ENCODE measurements at regions not wholly inside any gene's neighbourhood (a gene's known extent, or its start where the extent isn't known, plus 50 kb on each side); places are given as distances from the start of the nearest gene placed in this dataset.

- DNase-seq (ENCODE audit: low spot score) = no peak
These were observed 348.6 kb upstream of the CDH4 start for GRCh38 chr20:60903325-60903971.

- DNase-seq (ENCODE audit: low spot score) = no peak
These were observed 347.3 kb upstream of the CDH4 start for GRCh38 chr20:60904730-60905129.

GRCh38 chr20:60905919-60906318 is 346.1 kb upstream of the CDH4 start:
- DNase-seq (ENCODE audit: low spot score) = no peak

- DNase-seq (ENCODE audit: low spot score) = no peak
These were observed 345.5 kb upstream of the CDH4 start for GRCh38 chr20:60906555-60906954.

GRCh38 chr20:60913298-60913697 is 338.8 kb upstream of the CDH4 start:
- no peak for DNase-seq (ENCODE audit: low spot score)

- peak; percentile 72 for DNase-seq (ENCODE audit: low spot score)
These were observed 330.9 kb upstream of the CDH4 start for GRCh38 chr20:60921022-60921622.

- DNase-seq (ENCODE audit: low spot score) = no peak
These were observed 325.2 kb upstream of the CDH4 start for GRCh38 chr20:60926831-60927230.

GRCh38 chr20:60928341-60928740 is 323.7 kb upstream of the CDH4 start:
- no peak for DNase-seq (ENCODE audit: low spot score)

GRCh38 chr20:60930023-60930790 is 321.9 kb upstream of the CDH4 start:
- DNase-seq (ENCODE audit: low spot score) = no peak

GRCh38 chr20:60931696-60932095 is 320.4 kb upstream of the CDH4 start:
- DNase-seq (ENCODE audit: low spot score) = no peak

- DNase-seq (ENCODE audit: low spot score) = no peak
These were observed 317.3 kb upstream of the CDH4 start for GRCh38 chr20:60934724-60935123.

- no peak for DNase-seq (ENCODE audit: low spot score)
These were observed 316.1 kb upstream of the CDH4 start for GRCh38 chr20:60935971-60936370.

- DNase-seq (ENCODE audit: low spot score) = no peak
These were observed 314.5 kb upstream of the CDH4 start for GRCh38 chr20:60937585-60937984.

GRCh38 chr20:60941379-60941778 is 310.7 kb upstream of the CDH4 start:
- no peak for DNase-seq (ENCODE audit: low spot score)

GRCh38 chr20:60947819-60948218 is 304.2 kb upstream of the CDH4 start:
- no peak for DNase-seq (ENCODE audit: low spot score)

- DNase-seq (ENCODE audit: low spot score) = no peak
These were observed 303.8 kb upstream of the CDH4 start for GRCh38 chr20:60948224-60948623.

GRCh38 chr20:60950561-60950960 is 301.5 kb upstream of the CDH4 start:
- DNase-seq (ENCODE audit: low spot score) = no peak

- DNase-seq (ENCODE audit: low spot score) = no peak
These were observed 301.1 kb upstream of the CDH4 start for GRCh38 chr20:60950974-60951373.

GRCh38 chr20:60952861-60953260 is 299.2 kb upstream of the CDH4 start:
- DNase-seq (ENCODE audit: low spot score) = no peak

- DNase-seq (ENCODE audit: low spot score) = no peak
These were observed 298.7 kb upstream of the CDH4 start for GRCh38 chr20:60953321-60953720.

- DNase-seq (ENCODE audit: low spot score) = no peak
These were observed 296.4 kb upstream of the CDH4 start for GRCh38 chr20:60955706-60956105.

GRCh38 chr20:60956194-60956593 is 295.9 kb upstream of the CDH4 start:
- no peak for DNase-seq (ENCODE audit: low spot score)

- no peak for DNase-seq (ENCODE audit: low spot score)
These were observed 294.4 kb upstream of the CDH4 start for GRCh38 chr20:60957621-60958020.

Data from ecto neural progenitor cell (in vitro differentiated cells).